ENCODE measurements at regions not wholly inside any gene's neighbourhood (a gene's known extent, or its start where the extent isn't known, plus 50 kb on each side); places are given as distances from the start of the nearest gene placed in this dataset.

GRCh38 chr2:58557176-58557575 is 316.1 kb upstream of the FANCL start:
- no peak for DNase-seq

- no peak for DNase-seq
These were observed 312.8 kb upstream of the FANCL start for GRCh38 chr2:58553937-58554336.

GRCh38 chr2:58553522-58553921 is 312.4 kb upstream of the FANCL start:
- DNase-seq, result no peak

GRCh38 chr2:58545300-58546280 is 304.5 kb upstream of the FANCL start:
- DNase-seq, result no peak

- DNase-seq, result no peak
These were observed 302.3 kb upstream of the FANCL start for GRCh38 chr2:58543442-58543841.

- no peak for DNase-seq
These were observed 300.4 kb upstream of the FANCL start for GRCh38 chr2:58541511-58541910.

- no peak for DNase-seq
These were observed 299.6 kb upstream of the FANCL start for GRCh38 chr2:58540681-58541080.

- no peak for DNase-seq
These were observed 298.8 kb upstream of the FANCL start for GRCh38 chr2:58539973-58540372.

GRCh38 chr2:58535990-58536389 is 294.9 kb upstream of the FANCL start:
- DNase-seq, result no peak

GRCh38 chr2:58535182-58535581 is 294.1 kb upstream of the FANCL start:
- no peak for DNase-seq

GRCh38 chr2:58533376-58533775 is 292.3 kb upstream of the FANCL start:
- DNase-seq, result no peak

- no peak for DNase-seq
These were observed 291.5 kb upstream of the FANCL start for GRCh38 chr2:58532641-58533040.

GRCh38 chr2:58527647-58528046 is 286.5 kb upstream of the FANCL start:
- no peak for DNase-seq

- DNase-seq, result no peak
These were observed 280.9 kb upstream of the FANCL start for GRCh38 chr2:58521803-58522554.

GRCh38 chr2:58520903-58521302 is 279.8 kb upstream of the FANCL start:
- DNase-seq, result no peak

- DNase-seq, result no peak
These were observed 276.8 kb upstream of the FANCL start for GRCh38 chr2:58517881-58518280.

GRCh38 chr2:58516695-58517094 is 275.6 kb upstream of the FANCL start:
- DNase-seq, result no peak

- DNase-seq, result no peak
These were observed 274.9 kb upstream of the FANCL start for GRCh38 chr2:58515827-58516573.

GRCh38 chr2:58514252-58514651 is 273.1 kb upstream of the FANCL start:
- no peak for DNase-seq

GRCh38 chr2:58512878-58513277 is 271.8 kb upstream of the FANCL start:
- DNase-seq, result no peak

GRCh38 chr2:58508006-58508405 is 266.9 kb upstream of the FANCL start:
- no peak for DNase-seq

- no peak for DNase-seq
These were observed 262.8 kb upstream of the FANCL start for GRCh38 chr2:58503918-58504317.

- DNase-seq, result no peak
These were observed 261.8 kb upstream of the FANCL start for GRCh38 chr2:58502931-58503330.

Data from 8988T (cell line).